ENCODE measurements at regions not wholly inside any gene's neighbourhood (a gene's known extent, or its start where the extent isn't known, plus 50 kb on each side); places are given as distances from the start of the nearest gene placed in this dataset.

- H3K4me2 ChIP-seq (ENCODE audit: low read length), result no peak overlapping the region
- peaks cover 10% of the 10 kb centered on the region for H3K4me1 ChIP-seq (ENCODE audit: low read length)
- no peak overlapping the region for H3K9ac ChIP-seq (ENCODE audit: low read length)
- H3K9me3 ChIP-seq (ENCODE audit: insufficient read depth, low read length), result no peaks in the 10 kb centered on the region
- TF ChIP-seq CTCF (IDR thresholded peaks at IDR 0.05; ENCODE audit: low read depth, low read length), result no peak
- no peak for TF ChIP-seq EZH2phosphoT487 (IDR thresholded peaks at IDR 0.05; ENCODE audit: low read depth)
- H4K20me1 ChIP-seq (ENCODE audit: insufficient read depth, low read length), result no peaks in the 10 kb centered on the region
- no peak overlapping the region for H2AFZ ChIP-seq (ENCODE audit: low read depth, low read length)
- H3K36me3 ChIP-seq (replicated peaks; ENCODE audit: low read depth, low read length), result no peaks in the 10 kb centered on the region
- H3K27ac ChIP-seq (ENCODE audit: low read length), result no peak overlapping the region
- no peak overlapping the region for H3K4me3 ChIP-seq (ENCODE audit: low read length)
- no peaks in the 10 kb centered on the region for H3K27me3 ChIP-seq (ENCODE audit: low read depth, low read length)
- H3K79me2 ChIP-seq (ENCODE audit: low read length), result no peaks in the 10 kb centered on the region
Measured at GRCh38 chr4:164526933-164527583, 226.9 kb upstream of the SMIM31 start.

GRCh38 chr4:164529058-164529457, 224.9 kb upstream of the SMIM31 start:
- Histone ChIP-seq H3K36me3 (replicated peaks; ENCODE audit: low read depth, low read length) (no peaks in the 10 kb centered on the region), H2AFZ (ENCODE audit: low read depth, low read length) (no peak overlapping the region), H3K4me2 (ENCODE audit: low read length) (no peak overlapping the region), H4K20me1 (ENCODE audit: insufficient read depth, low read length) (no peaks in the 10 kb centered on the region), H3K79me2 (ENCODE audit: low read length) (no peaks in the 10 kb centered on the region), H3K4me3 (ENCODE audit: low read length) (no peak overlapping the region), H3K4me1 (ENCODE audit: low read length) (peaks cover 10% of the 10 kb centered on the region), H3K9ac (ENCODE audit: low read length) (no peak overlapping the region), H3K9me3 (ENCODE audit: insufficient read depth, low read length) (no peaks in the 10 kb centered on the region), H3K27ac (ENCODE audit: low read length) (no peak overlapping the region), H3K27me3 (ENCODE audit: low read depth, low read length) (no peaks in the 10 kb centered on the region)
- TF ChIP-seq EZH2phosphoT487 (IDR thresholded peaks at IDR 0.05; ENCODE audit: low read depth) (no peak), CTCF (IDR thresholded peaks at IDR 0.05; ENCODE audit: low read depth, low read length) (no peak)

GRCh38 chr4:164529486-164529885, 224.4 kb upstream of the SMIM31 start:
- Histone ChIP-seq H4K20me1 (ENCODE audit: insufficient read depth, low read length) (no peaks in the 10 kb centered on the region), H3K4me3 (ENCODE audit: low read length) (no peak overlapping the region), H3K4me2 (ENCODE audit: low read length) (no peak overlapping the region), H3K36me3 (replicated peaks; ENCODE audit: low read depth, low read length) (no peaks in the 10 kb centered on the region), H2AFZ (ENCODE audit: low read depth, low read length) (no peak overlapping the region), H3K27ac (ENCODE audit: low read length) (no peak overlapping the region), H3K27me3 (ENCODE audit: low read depth, low read length) (no peaks in the 10 kb centered on the region), H3K9ac (ENCODE audit: low read length) (no peak overlapping the region), H3K4me1 (ENCODE audit: low read length) (peaks cover 10% of the 10 kb centered on the region), H3K9me3 (ENCODE audit: insufficient read depth, low read length) (no peaks in the 10 kb centered on the region), H3K79me2 (ENCODE audit: low read length) (no peaks in the 10 kb centered on the region)
- TF ChIP-seq CTCF (IDR thresholded peaks at IDR 0.05; ENCODE audit: low read depth, low read length), result no peak
- TF ChIP-seq EZH2phosphoT487 (IDR thresholded peaks at IDR 0.05; ENCODE audit: low read depth), result no peak

GRCh38 chr4:164531336-164531735, 222.6 kb upstream of the SMIM31 start:
- Histone ChIP-seq H3K9ac (ENCODE audit: low read length) (no peak overlapping the region), H3K79me2 (ENCODE audit: low read length) (no peaks in the 10 kb centered on the region), H3K4me2 (ENCODE audit: low read length) (no peak overlapping the region), H3K27ac (ENCODE audit: low read length) (no peak overlapping the region), H3K27me3 (ENCODE audit: low read depth, low read length) (no peaks in the 10 kb centered on the region), H4K20me1 (ENCODE audit: insufficient read depth, low read length) (no peaks in the 10 kb centered on the region), H2AFZ (ENCODE audit: low read depth, low read length) (no peak overlapping the region), H3K9me3 (ENCODE audit: insufficient read depth, low read length) (no peaks in the 10 kb centered on the region), H3K4me3 (ENCODE audit: low read length) (no peak overlapping the region), H3K4me1 (ENCODE audit: low read length) (peaks cover 6% of the 10 kb centered on the region), H3K36me3 (replicated peaks; ENCODE audit: low read depth, low read length) (no peaks in the 10 kb centered on the region)
- TF ChIP-seq CTCF (IDR thresholded peaks at IDR 0.05; ENCODE audit: low read depth, low read length) (no peak), EZH2phosphoT487 (IDR thresholded peaks at IDR 0.05; ENCODE audit: low read depth) (no peak)

Measured in OCI-LY3 (cell line).